ENCODE measurements at regions not wholly inside any gene's neighbourhood (a gene's known extent, or its start where the extent isn't known, plus 50 kb on each side); places are given as distances from the start of the nearest gene placed in this dataset.

GRCh38 chr1:21352586-21352985 is 62.3 kb upstream of the ECE1 start:
- Histone ChIP-seq H3K9me3 (no peaks in the 10 kb centered on the region), H3K36me3 (no peaks in the 10 kb centered on the region), H3K27ac (no peak overlapping the region), H3K4me3 (no peak overlapping the region), H3K4me1 (no peaks in the 10 kb centered on the region), H3K27me3 (replicated peaks in 1 of 7) (peaks cover 0 to 3% (median 0%) of the 10 kb centered on the region in 7 donors)
- DNase-seq: no peak
- no peak for TF ChIP-seq POLR2A (IDR thresholded peaks at IDR 0.05)
- TF ChIP-seq POLR2AphosphoS5 (IDR thresholded peaks at IDR 0.05): no peak
- no peak for TF ChIP-seq CTCF (IDR thresholded peaks at IDR 0.05 in 8 of 11, conservative IDR thresholded peaks at IDR 0.05 in 3 of 11)
- intact Hi-C loops (cut with DNase I; ENCODE audit: low total_unique reads): no loop called here

GRCh38 chr1:21351901-21352300 is 61.6 kb upstream of the ECE1 start:
- H3K27me3 ChIP-seq (replicated peaks in 1 of 7): peaks cover 0 to 10% (median 0%) of the 10 kb centered on the region in 7 donors
- 58 to 75% (median 62%) methylated on average over 6 of the region's 6 CpGs for WGBS, 5 donors

GRCh38 chr1:21350202-21350885 is 60.1 kb upstream of the ECE1 start:
- intact Hi-C loops (cut with DNase I; ENCODE audit: low total_unique reads): no loop called here
- H3K27me3 ChIP-seq (replicated peaks in 1 of 7): peaks cover 0 to 10% (median 0%) of the 10 kb centered on the region in 7 donors

More at GRCh38 chr1:21351901-21352300, 61.6 kb upstream of the ECE1 start:
- no peak for DNase-seq
- Histone ChIP-seq H3K4me1 (peaks cover 0 to 5% (median under 1%) of the 10 kb centered on the region in 6 donors), H3K4me3 (no peak overlapping the region), H3K27ac (no peak overlapping the region), H3K36me3 (no peaks in the 10 kb centered on the region), H3K9me3 (no peaks in the 10 kb centered on the region)
- intact Hi-C loops (cut with DNase I; ENCODE audit: low total_unique reads): no loop called here
- TF ChIP-seq POLR2A (IDR thresholded peaks at IDR 0.05) (no peak), POLR2AphosphoS5 (IDR thresholded peaks at IDR 0.05) (no peak), CTCF (IDR thresholded peaks at IDR 0.05 in 8 of 11, conservative IDR thresholded peaks at IDR 0.05 in 3 of 11) (no peak)

More at GRCh38 chr1:21350202-21350885, 60.1 kb upstream of the ECE1 start:
- whole genome bisulfite sequencing, 5 donors: 83 to 94% (median 90%) methylated on average over 11 of the region's 11 CpGs
- peaks cover 3 to 19% (median 10%) of the 10 kb centered on the region in 6 donors for H3K4me1 ChIP-seq
- no peak for DNase-seq
- TF ChIP-seq CTCF (IDR thresholded peaks at IDR 0.05 in 8 of 11, conservative IDR thresholded peaks at IDR 0.05 in 3 of 11): no peak
- TF ChIP-seq POLR2A (IDR thresholded peaks at IDR 0.05): no peak
- TF ChIP-seq POLR2AphosphoS5 (IDR thresholded peaks at IDR 0.05): no peak
- no peaks in the 10 kb centered on the region for H3K9me3 ChIP-seq
- H3K27ac ChIP-seq: no peak overlapping the region
- H3K36me3 ChIP-seq: no peaks in the 10 kb centered on the region
- no peak overlapping the region for H3K4me3 ChIP-seq
